ENCODE measurements at regions not wholly inside any gene's neighbourhood (a gene's known extent, or its start where the extent isn't known, plus 50 kb on each side); places are given as distances from the start of the nearest gene placed in this dataset.

GRCh38 chr17:70608957-70609356, 439.6 kb downstream of the KCNJ2 start (continued):
- no peak for TF ChIP-seq EP300 (IDR thresholded peaks at IDR 0.05; ENCODE audit: borderline replicate concordance in 1 of 2, low read depth in 2 of 2, low read length in 2 of 2)
